ENCODE measurements at regions not wholly inside any gene's neighbourhood (a gene's known extent, or its start where the extent isn't known, plus 50 kb on each side); places are given as distances from the start of the nearest gene placed in this dataset.

GRCh38 chr15:47965297-47965696 lies 155.5 kb upstream of the SLC24A5 start:
- ATAC-seq = no peak
- in situ Hi-C loops (cut with HindIII; ENCODE audit: low pct_unique_long_range_greater_than_20kb, low sequenced_read_pairs) = no loop called here
- no peaks in the 10 kb centered on the region for H3K36me3 ChIP-seq (ENCODE audit: control insufficient read depth, insufficient read depth, low read length)
- H3K4me3 ChIP-seq (ENCODE audit: low read depth in 2 of 2, low read length in 2 of 2) = no peak overlapping the region
- no peaks in the 10 kb centered on the region for H3K4me1 ChIP-seq (ENCODE audit: control insufficient read depth, insufficient read depth, low read length)
- ChIA-PET CTCF (no interaction called here), POLR2A (no interaction called here)
- no TSS peak for BruUV-seq (replicated peaks)
- TF ChIP-seq, protein P1, sequence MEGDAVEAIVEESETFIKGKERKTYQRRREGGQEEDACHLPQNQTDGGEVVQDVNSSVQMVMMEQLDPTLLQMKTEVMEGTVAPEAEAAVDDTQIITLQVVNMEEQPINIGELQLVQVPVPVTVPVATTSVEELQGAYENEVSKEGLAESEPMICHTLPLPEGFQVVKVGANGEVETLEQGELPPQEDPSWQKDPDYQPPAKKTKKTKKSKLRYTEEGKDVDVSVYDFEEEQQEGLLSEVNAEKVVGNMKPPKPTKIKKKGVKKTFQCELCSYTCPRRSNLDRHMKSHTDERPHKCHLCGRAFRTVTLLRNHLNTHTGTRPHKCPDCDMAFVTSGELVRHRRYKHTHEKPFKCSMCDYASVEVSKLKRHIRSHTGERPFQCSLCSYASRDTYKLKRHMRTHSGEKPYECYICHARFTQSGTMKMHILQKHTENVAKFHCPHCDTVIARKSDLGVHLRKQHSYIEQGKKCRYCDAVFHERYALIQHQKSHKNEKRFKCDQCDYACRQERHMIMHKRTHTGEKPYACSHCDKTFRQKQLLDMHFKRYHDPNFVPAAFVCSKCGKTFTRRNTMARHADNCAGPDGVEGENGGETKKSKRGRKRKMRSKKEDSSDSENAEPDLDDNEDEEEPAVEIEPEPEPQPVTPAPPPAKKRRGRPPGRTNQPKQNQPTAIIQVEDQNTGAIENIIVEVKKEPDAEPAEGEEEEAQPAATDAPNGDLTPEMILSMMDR (IDR thresholded peaks at IDR 0.05) = no peak
- TF ChIP-seq POLR2AphosphoS5 (IDR thresholded peaks at IDR 0.05; ENCODE audit: low read depth, low read length) (no peak), TCF7L2 (IDR thresholded peaks at IDR 0.05; ENCODE audit: low read depth, low read length) (no peak), SIN3A (IDR thresholded peaks at IDR 0.05; ENCODE audit: borderline replicate concordance, insufficient read depth, low read depth, low read length) (no peak)
- TF ChIP-seq, protein P2, sequence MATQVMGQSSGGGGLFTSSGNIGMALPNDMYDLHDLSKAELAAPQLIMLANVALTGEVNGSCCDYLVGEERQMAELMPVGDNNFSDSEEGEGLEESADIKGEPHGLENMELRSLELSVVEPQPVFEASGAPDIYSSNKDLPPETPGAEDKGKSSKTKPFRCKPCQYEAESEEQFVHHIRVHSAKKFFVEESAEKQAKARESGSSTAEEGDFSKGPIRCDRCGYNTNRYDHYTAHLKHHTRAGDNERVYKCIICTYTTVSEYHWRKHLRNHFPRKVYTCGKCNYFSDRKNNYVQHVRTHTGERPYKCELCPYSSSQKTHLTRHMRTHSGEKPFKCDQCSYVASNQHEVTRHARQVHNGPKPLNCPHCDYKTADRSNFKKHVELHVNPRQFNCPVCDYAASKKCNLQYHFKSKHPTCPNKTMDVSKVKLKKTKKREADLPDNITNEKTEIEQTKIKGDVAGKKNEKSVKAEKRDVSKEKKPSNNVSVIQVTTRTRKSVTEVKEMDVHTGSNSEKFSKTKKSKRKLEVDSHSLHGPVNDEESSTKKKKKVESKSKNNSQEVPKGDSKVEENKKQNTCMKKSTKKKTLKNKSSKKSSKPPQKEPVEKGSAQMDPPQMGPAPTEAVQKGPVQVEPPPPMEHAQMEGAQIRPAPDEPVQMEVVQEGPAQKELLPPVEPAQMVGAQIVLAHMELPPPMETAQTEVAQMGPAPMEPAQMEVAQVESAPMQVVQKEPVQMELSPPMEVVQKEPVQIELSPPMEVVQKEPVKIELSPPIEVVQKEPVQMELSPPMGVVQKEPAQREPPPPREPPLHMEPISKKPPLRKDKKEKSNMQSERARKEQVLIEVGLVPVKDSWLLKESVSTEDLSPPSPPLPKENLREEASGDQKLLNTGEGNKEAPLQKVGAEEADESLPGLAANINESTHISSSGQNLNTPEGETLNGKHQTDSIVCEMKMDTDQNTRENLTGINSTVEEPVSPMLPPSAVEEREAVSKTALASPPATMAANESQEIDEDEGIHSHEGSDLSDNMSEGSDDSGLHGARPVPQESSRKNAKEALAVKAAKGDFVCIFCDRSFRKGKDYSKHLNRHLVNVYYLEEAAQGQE (IDR thresholded peaks at IDR 0.05; ENCODE audit: insufficient read depth in 1 of 2, low read depth in 2 of 2, low read length in 1 of 2) = no peak
- intact Hi-C loops (cut with micrococcal nuclease; ENCODE audit: unreplicated experiment) = no loop called here
- H3K27ac ChIP-seq (ENCODE audit: low read length) = no peak overlapping the region
- H3K27me3 ChIP-seq (ENCODE audit: control insufficient read depth, insufficient read depth, low read length) = no peaks in the 10 kb centered on the region
- DNase-seq (ENCODE audit: low read depth, low spot score) = no peak
- no peaks in the 10 kb centered on the region for H3K9me3 ChIP-seq (ENCODE audit: control insufficient read depth, insufficient read depth, low read depth, low read length)

DNA sequence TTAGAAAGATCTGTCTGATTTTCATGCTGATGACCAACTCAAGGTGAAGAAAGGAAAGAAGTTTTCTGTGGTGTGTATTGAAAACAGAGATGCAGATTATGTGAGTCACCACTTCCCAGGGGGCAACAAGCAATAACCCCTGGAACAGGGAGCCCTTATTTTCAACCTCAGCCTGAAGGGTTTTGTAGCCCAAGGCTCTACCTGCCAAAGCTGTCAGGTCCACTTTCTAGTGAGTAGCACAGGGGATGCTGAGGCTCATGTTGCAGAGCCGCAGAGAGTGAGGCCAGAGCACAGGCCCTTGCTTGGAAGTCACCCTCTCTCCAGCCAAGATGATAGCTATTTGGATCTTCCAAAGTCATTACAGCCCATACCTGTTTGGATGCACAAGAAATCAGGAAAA lies 152.2 kb upstream of the SLC24A5 start:
- Histone ChIP-seq H3K27ac (ENCODE audit: low read length) (no peak overlapping the region), H3K4me1 (ENCODE audit: control insufficient read depth, insufficient read depth, low read length) (no peaks in the 10 kb centered on the region), H3K36me3 (ENCODE audit: control insufficient read depth, insufficient read depth, low read length) (no peaks in the 10 kb centered on the region), H3K4me3 (ENCODE audit: low read depth in 2 of 2, low read length in 2 of 2) (no peak overlapping the region), H3K27me3 (ENCODE audit: control insufficient read depth, insufficient read depth, low read length) (no peaks in the 10 kb centered on the region), H3K9me3 (ENCODE audit: control insufficient read depth, insufficient read depth, low read depth, low read length) (no peaks in the 10 kb centered on the region)
- ATAC-seq = no peak
- no TSS peak for BruUV-seq (replicated peaks)
- POLR2A ChIA-PET = no interaction called here
- TF ChIP-seq, protein P1 (IDR thresholded peaks at IDR 0.05) = no peak
- TF ChIP-seq POLR2AphosphoS5 (IDR thresholded peaks at IDR 0.05; ENCODE audit: low read depth, low read length) (no peak), SIN3A (IDR thresholded peaks at IDR 0.05; ENCODE audit: borderline replicate concordance, insufficient read depth, low read depth, low read length) (no peak), TCF7L2 (IDR thresholded peaks at IDR 0.05; ENCODE audit: low read depth, low read length) (no peak)
- TF ChIP-seq, protein P2 (IDR thresholded peaks at IDR 0.05; ENCODE audit: insufficient read depth in 1 of 2, low read depth in 2 of 2, low read length in 1 of 2) = no peak
- in situ Hi-C loops (cut with HindIII; ENCODE audit: low pct_unique_long_range_greater_than_20kb, low sequenced_read_pairs) = no loop called here
- intact Hi-C loops (cut with micrococcal nuclease; ENCODE audit: unreplicated experiment) = no loop called here
- CTCF ChIA-PET = no interaction called here
- no peak for DNase-seq (ENCODE audit: low read depth, low spot score)
